Right atrium auricular region (tissue), 2 donors: ENCODE measurements at regions not wholly inside any gene's neighbourhood (a gene's known extent, or its start where the extent isn't known, plus 50 kb on each side); places are given as distances from the start of the nearest gene placed in this dataset.

Source experiments
- DNase-seq: peaks from one replicate; pipeline ENCODE4 v3.0.0-alpha.2; 2019; ENCODE audit warnings: low spot score
- H3K27ac ChIP-seq, 2 donors: fragments of 200-600 bp; sonication (generic); 1 replicate in 1 of 2; 2 replicates in 1 of 2; pipeline ENCODE4 v1.5.1; 2016 to 2019
- H3K27me3 ChIP-seq, 2 donors: fragments of 200-600 bp; sonication (generic); one replicate each; pipeline versions ENCODE4 v1.5.1 to v1.6.0; 2017 to 2019
- H3K36me3 ChIP-seq: fragments of 200-600 bp; sonication (generic); one replicate; pipeline ENCODE4 v1.5.1; 2016
- H3K4me1 ChIP-seq, 2 donors: fragments of 200-600 bp; sonication (generic); one replicate each; pipeline versions ENCODE4 v1.5.1 to v1.6.0; 2017 to 2019
- H3K4me3 ChIP-seq, 2 donors: fragments of 200-600 bp; sonication (generic); 1 replicate in 1 of 2; 2 replicates in 1 of 2; pipeline ENCODE4 v1.5.1; 2017 to 2019; ENCODE audit warnings: mild to moderate bottlenecking in 1 of 2, moderate library complexity in 1 of 2
- H3K9me3 ChIP-seq, 2 donors: fragments of 200-600 bp; sonication (generic); one replicate each; pipeline ENCODE4 v1.5.1; 2019
- CTCF ChIP-seq, 2 donors: fragments of 200-600 bp; sonication (generic); IDR thresholded peaks; one replicate each; pipeline ENCODE4 v1.5.1; 2019; ENCODE audit warnings: antibody characterized with exemption in 2 of 2

- TF ChIP-seq CTCF (IDR thresholded peaks at IDR 0.05) = no peak
- Histone ChIP-seq H3K4me3 (no peak overlapping the region), H3K27me3 (no peaks in the 10 kb centered on the region)
Measured at GRCh38 chr2:107436281-107436680, 390.4 kb upstream of the RGPD4 start.

DNA sequence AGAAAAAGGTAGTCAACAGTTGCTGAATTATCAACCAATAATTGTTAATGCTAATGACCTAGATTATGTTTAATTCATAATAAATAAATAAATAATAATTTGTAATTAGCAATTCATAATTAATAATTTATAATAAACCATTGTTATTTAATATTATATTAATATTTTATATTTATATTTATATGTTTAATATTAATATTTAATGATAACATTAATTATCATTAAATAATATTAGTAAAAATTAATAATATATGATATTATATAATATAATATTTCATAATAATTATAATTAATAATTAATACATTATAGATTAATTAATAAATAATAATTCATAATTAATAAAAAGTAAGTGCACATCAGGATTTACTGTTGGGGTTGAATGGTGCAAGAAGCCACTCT is 389.4 kb upstream of the RGPD4 start:
- H3K27ac ChIP-seq = no peak overlapping the region
- no peaks in the 10 kb centered on the region for H3K4me1 ChIP-seq
- no peak overlapping the region for H3K4me3 ChIP-seq
- no peak for DNase-seq
- no peaks in the 10 kb centered on the region for H3K27me3 ChIP-seq
- H3K9me3 ChIP-seq = no peaks in the 10 kb centered on the region
- TF ChIP-seq CTCF (IDR thresholded peaks at IDR 0.05) = no peak
- H3K36me3 ChIP-seq = no peaks in the 10 kb centered on the region

More at GRCh38 chr2:107436281-107436680, 390.4 kb upstream of the RGPD4 start:
- H3K36me3 ChIP-seq = no peaks in the 10 kb centered on the region
- H3K9me3 ChIP-seq = no peaks in the 10 kb centered on the region
- no peak overlapping the region for H3K27ac ChIP-seq
- DNase-seq = no peak
- H3K4me1 ChIP-seq = no peaks in the 10 kb centered on the region

GRCh38 chr2:107437807-107438206 is 388.9 kb upstream of the RGPD4 start:
- Histone ChIP-seq H3K27me3 (no peaks in the 10 kb centered on the region), H3K4me3 (no peak overlapping the region), H3K4me1 (no peaks in the 10 kb centered on the region), H3K9me3 (no peaks in the 10 kb centered on the region), H3K36me3 (no peaks in the 10 kb centered on the region), H3K27ac (no peak overlapping the region)
- DNase-seq = no peak
- TF ChIP-seq CTCF (IDR thresholded peaks at IDR 0.05) = no peak

- no peak for TF ChIP-seq CTCF (IDR thresholded peaks at IDR 0.05)
- H3K4me1 ChIP-seq = no peaks in the 10 kb centered on the region
- H3K27ac ChIP-seq = no peak overlapping the region
- no peaks in the 10 kb centered on the region for H3K9me3 ChIP-seq
- no peak overlapping the region for H3K4me3 ChIP-seq
- no peak for DNase-seq
- no peaks in the 10 kb centered on the region for H3K27me3 ChIP-seq
- no peaks in the 10 kb centered on the region for H3K36me3 ChIP-seq
Measured at GRCh38 chr2:107448160-107448559, 378.5 kb upstream of the RGPD4 start.

- DNase-seq = no peak
- Histone ChIP-seq H3K27ac (no peak overlapping the region), H3K27me3 (no peaks in the 10 kb centered on the region), H3K9me3 (no peaks in the 10 kb centered on the region), H3K4me1 (no peaks in the 10 kb centered on the region), H3K4me3 (no peak overlapping the region), H3K36me3 (no peaks in the 10 kb centered on the region)
- TF ChIP-seq CTCF (IDR thresholded peaks at IDR 0.05) = no peak
Measured at GRCh38 chr2:107461301-107461700, 365.4 kb upstream of the RGPD4 start.

- H3K36me3 ChIP-seq = no peaks in the 10 kb centered on the region
- peaks cover 0 to 3% of the 10 kb centered on the region in 2 donors for H3K4me1 ChIP-seq
- no peak overlapping the region for H3K27ac ChIP-seq
- no peak for TF ChIP-seq CTCF (IDR thresholded peaks at IDR 0.05)
- H3K4me3 ChIP-seq = no peak overlapping the region
- H3K9me3 ChIP-seq = no peaks in the 10 kb centered on the region
- no peaks in the 10 kb centered on the region for H3K27me3 ChIP-seq
- DNase-seq = no peak
Measured at GRCh38 chr2:107462181-107462580, 364.5 kb upstream of the RGPD4 start.
